COLO668 (cell line): ENCODE measurements at regions not wholly inside any gene's neighbourhood (a gene's known extent, or its start where the extent isn't known, plus 50 kb on each side); places are given as distances from the start of the nearest gene placed in this dataset.
A peak's percentile ranks its signal among the peaks of the same experiment; 100 is the strongest.
"Not testable (repeated sequence)": the region's sequence is repeated elsewhere in the genome, so short reads cannot be mapped to it uniquely, and the experiment has no call there.

Source experiments
- DNase-seq: peaks from one replicate; lab custom pipeline; 2025; ENCODE audit not compliant: unreplicated experiment; lab: John Stamatoyannopoulos, UW

DNA sequence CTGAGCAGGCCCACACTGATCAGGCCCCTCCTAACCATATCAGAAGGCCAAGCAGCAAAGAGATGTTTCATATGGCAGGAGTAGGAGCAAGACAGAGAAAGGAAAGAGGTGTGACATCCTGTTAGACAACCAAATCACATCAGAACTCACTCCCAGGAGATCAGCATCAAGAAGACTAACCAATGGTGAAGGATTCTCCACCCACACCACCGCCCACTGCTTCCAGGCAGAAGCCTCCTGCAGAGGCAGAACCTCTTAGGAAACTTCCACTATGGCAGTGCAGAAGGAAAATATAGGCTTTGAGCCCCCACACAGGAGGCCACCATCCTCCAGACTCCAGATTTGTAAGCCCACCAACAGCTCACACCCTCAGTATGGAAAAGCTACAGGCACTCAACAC is 624.7 kb upstream of the DEFB115 start:
- not testable (repeated sequence) for DNase-seq

DNA sequence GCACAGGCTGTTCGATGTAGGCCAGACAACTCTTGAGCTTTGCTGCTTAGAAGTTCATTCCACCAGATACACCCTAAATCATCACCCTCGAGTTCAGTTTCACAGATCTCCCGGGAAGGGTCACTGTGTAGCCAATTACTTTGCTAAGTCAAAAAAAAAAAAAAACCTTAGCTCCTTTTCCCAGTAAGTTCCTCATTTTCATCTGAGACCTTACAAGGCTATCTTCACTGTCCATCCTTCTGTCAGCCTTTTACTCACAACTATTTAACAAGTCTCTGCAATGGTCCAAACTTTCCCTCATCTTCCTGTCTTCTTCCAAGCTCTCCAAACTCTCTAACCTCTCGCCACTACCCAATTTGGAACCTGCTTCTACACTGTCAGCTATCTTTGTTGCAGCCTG is 615.9 kb upstream of the DEFB115 start:
- DNase-seq = not testable (repeated sequence)

DNA sequence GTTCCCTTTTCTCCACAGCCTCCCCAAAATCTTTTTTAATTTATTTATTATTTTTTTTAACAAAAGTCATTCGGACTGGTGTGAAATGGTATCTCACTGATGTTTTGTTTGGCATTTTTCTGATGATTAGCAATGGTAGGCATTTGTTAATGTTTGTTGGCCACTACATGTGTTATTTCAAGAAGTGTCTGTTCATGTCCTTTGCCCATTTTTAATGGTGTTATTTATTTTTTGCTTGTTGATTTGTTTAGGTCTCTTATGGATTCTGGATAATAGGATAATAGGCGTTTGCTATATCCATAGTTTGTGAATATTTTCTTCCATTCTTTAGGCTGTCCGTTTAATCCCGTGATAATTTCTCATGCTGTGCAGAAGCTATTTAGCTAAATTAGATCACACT is 596.5 kb upstream of the DEFB115 start:
- not testable (repeated sequence) for DNase-seq

DNA sequence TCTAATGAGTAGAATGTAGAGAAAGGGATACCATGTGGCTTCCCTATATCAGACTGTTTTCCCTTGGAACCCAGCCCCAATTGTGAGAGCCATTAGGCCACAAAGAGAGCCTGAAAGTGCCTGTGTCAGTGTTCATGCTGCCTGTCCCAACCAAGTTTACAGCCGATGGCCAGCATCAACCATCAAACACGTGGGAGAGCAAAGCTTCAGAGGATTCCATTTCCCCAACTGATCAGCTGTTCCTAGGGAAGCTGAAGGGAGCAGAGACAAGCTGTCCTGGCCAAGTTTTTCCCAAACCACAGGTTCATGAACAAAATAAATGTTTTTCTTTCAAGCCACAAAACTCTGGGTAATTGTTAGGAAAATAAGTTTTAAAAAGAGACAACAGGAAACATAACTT is 589.0 kb upstream of the DEFB115 start:
- DNase-seq = not testable (repeated sequence)

DNA sequence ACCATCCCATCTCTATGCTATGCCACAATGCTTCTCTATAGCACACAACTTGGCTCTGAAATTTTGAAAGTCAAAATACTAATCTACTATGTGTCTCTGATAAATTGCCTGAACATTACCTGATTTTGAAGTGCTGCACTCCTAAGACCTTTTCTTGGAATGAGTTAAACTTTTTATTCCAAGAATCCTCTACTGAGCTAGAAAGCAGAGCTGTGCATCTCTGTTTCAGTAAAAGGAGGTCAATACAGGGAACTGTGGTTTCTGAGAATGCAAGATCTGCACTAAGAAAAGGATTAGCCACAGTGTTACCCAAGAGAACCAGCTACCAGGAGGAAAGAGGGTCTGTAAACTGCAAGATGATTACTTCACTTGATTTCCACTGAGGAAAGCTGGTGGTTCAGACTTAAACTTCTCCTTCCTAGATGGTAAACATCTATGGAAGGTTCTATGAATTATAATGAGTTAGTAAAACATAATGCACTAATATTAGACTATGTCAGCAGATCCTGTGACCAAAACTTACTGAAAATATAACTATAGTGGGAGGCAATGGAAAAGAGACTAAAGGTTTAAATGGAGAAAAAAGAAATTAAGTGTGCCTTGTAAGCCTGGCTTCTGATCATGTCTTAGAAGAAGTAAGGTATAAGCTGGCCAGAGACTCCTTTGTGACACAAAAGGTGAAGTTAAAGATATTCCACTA is 588.0 kb upstream of the DEFB115 start:
- DNase-seq = not testable (repeated sequence)

DNA sequence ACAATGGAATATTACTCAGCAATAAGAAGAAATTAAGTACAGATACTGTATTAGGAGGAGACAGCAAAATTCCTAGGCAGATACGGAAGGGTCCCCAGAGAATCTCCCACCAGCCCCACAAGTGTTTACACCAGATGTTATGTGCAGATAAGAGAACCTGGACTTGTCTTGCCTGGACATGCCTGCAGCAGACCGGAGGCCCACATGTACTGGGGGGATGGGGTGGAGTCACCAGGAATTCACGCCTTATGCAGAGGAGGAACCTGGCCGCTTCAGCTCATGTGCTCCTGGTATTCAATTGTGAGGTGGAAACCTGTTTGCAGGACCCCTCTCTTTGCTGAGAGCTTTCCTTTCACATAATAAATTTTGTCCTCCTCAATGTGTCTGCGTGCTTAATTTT is 586.3 kb upstream of the DEFB115 start:
- DNase-seq = not testable (repeated sequence)

DNA sequence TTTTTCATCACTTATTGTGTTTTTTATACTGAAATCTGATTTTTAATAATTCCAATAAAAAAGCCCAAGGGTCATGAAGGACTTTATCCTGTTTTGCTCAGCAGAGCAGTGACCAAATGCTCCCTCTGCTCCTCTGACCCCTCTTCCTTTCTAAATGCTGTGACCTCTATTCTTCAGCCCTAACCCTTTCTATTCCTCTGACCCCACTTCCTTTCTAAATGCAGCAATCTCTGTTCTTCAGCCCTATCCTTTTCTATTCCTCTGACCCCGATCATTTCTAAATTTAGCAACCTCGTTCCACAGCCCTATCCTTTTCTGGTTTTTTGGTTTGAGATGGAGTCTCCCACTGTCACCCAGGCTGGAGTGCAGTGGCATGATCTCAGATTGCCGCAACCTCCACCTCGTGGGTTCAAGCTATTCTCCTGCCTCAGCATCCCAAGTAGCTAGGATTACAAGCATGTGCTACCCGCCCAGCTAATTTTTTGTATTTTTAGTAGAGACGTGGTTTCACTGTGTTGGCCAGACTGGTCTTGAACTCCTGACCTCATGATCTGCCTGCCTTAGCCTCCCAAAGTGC is 581.4 kb upstream of the DEFB115 start:
- not testable (repeated sequence) for DNase-seq

DNA sequence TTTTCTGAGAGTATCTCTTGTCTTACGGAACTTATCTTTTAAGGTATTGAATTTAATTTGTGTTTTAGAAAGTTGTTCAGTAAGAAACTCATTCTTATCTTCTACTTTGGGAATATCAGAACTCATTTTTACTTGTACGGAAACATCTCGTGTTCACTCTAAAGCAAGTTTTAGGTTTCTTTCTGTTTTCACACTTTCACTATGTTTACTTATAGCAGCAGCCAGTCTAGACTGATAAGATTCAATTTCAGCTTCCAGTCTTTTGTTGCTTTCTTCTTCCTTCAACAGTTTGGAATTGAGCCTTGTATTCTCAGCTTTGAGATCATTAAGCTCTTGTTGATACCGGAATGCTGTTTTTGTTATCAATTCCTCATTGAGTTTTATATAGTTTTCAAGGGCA is 575.2 kb upstream of the DEFB115 start:
- DNase-seq = not testable (repeated sequence)

DNA sequence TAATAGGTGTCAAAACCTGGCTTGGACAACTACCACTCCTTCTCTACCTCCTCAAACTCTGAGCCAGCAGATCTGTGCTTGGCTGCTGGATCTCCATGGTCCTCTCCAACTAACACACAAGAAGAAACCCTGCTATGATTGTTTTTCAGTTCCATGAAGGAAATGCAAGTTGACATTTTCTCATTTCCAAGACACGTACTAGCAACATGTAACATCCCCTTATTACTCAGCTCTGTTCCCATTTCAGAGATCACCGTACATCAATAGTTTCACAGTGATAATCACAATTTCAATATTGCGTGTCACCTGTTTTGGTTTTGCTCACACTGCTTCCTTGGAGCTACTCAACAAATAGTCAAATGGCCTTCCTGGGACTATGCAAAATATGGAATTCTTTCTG is 544.6 kb upstream of the DEFB115 start:
- DNase-seq = not testable (repeated sequence)

DNA sequence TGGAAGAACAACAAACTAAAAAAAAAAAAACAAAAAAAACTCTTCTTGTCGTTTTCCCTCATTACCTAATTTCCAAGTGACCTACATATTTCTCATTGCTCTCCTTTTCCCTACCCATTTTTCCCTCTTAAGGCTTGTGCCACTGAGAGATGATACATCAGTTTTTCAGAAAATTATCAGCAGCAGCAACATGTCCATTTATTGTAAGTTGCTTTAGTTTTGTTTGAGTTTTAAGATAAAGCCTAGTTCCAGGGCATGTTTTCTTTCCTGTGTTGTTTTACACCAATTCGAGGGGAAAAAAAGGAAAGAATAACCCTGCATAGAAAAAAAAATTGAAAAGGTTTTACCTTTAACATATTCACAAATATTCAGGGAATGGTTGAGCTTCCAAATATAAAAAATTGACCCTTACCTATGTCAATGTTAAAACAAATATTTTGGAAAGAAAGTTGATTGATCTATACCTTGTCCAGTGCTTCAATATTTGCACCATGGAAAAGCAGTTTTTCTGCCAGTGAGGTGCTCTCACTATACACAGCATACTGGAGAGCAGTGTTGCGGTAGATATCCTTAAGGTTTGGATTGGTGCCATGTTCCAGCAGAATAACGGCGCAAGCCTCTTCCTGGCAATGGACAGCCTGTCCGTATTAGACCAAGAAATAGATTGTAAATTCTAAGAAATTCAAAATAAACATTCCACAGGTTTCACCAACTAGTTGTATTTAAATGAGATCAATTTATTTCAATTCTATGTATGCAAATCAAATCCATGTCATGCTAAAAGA is 537.9 kb upstream of the DEFB115 start:
- DNase-seq = not testable (repeated sequence)

DNA sequence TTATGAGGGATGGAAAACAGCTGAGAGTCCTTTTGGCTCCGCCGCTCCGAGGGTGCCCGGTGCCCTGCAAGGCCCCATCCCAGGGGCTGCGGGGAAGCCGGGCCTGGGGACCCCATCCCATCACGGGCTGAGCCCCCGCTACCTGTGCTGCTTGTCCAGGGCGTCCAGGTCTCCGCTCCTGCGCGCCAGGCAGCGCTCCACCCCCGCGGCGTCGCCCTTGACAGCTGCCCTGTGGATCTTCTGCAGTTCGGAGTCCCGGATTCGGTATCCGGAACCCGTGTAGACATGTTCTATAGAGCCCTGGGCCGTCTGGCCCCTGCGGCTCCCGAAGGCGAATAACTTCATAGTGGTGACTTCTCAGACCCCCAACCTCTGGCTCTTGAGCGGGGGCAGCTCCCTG is 534.0 kb upstream of the DEFB115 start:
- not testable (repeated sequence) for DNase-seq

DNA sequence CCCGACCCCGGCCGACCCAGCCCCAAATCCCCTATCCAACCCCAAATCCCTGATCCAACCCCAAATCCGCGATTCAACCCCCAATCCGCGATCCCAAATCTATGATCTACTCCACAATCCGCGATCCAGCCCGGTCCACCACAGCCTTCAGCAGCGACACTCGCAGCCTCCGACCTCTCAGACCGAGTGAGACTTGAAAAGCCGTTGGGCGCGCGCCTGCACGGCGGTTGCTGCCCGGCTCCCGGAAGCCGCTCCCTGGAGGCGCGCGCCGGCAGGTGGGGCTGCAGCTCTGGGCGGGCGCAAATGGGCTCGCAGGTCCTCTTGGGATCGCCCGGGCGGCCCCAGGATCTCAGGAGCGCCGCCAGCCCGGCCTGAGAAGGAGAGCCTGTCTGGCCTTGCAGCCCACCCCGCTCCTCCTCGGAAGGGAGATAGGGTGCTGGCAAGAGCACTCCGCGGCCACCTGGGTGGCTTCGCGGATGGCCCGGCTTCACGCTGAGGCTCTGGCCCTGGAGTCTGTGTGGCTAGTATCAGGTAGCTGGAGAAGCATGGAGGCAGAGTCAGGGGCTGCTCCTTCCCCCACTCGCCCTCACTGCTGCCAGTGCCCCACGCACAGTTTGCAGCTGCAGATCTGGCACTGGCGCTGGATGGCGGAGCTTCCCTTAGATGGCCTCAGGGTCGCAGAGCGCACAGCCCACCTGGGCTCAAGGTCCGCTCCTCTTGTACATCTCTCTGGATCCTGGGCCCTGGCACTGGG is 533.4 kb upstream of the DEFB115 start:
- DNase-seq = peak; percentile 55

DNA sequence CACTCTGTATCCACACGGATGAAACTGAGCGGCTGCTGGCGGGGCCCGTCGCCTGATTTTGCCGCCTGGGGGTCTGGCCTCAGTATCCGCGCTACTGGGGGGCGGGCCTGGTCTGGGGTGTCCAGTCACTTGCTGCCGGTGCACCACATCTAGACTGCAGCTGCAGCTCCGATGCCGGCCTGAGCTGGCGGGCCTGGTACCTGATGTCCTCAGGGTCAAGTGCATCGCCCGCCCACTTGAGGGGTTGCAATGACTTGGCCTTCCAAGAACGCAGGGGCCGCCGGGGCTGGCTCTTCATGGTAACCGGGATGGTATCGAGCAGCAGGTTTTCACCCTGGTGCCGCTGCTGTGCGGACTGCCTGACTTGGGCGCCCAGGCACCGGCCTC is 532.8 kb upstream of the DEFB115 start:
- DNase-seq = not testable (repeated sequence)

DNA sequence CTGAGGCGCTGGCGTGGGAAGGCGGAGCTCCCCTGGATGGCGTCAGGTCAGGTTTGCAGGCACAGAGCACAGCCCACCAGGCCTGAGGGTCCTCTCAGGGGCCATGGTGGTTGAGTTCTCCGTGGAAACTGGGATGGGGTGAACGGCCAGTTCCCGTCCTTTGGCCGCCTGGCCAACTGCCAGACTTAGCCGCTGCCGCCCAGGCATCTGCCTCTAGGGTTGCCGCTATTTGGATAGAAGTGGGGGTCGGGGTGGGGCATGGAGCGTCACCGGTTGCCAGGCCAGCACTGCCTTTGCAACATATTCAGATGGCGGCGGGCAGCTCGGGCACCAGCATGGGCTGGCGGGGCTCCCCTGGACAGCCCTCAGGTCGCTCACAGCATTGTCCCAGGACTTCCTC is 532.3 kb upstream of the DEFB115 start:
- not testable (repeated sequence) for DNase-seq

DNA sequence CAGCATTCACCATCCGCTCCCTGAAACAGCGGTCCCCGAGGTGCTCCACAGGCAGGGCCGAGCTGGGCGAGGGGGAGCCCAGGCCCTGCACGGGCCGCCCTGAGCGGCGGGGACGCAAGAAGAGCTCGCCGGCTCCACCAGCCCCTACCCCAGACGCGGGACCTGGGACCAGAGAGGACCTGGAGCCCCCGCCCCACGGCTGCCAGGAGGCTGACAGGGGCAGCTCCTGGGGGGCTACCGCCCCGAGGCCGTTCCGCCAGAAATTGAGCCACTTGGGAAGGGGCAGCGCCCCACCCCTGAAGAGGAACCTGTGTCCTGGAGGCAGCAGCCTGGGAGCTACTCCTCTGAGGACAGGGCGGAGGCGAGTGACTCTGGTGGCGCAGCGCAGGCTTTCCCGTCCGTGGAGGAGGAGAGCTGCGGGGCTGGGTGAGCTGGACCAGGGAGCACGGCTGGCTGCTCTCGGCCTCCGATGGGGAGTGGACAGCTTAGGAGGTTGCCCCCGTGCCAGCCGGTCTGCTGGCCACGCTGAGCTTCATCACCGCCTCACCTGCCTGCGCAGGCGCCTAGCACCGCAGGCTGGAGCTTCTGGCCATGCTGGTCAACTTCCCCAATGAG is 529.1 kb upstream of the DEFB115 start:
- DNase-seq = not testable (repeated sequence)
